HG03025 (cell line): ENCODE measurements at regions not wholly inside any gene's neighbourhood (a gene's known extent, or its start where the extent isn't known, plus 50 kb on each side); places are given as distances from the start of the nearest gene placed in this dataset.
A peak's percentile ranks its signal among the peaks of the same experiment; 100 is the strongest.

Experiments
- ATAC-seq: cut with Tn5 transposase; IDR thresholded peaks from one replicate; pipeline ENCODE4 v1.9.1; 2021; ENCODE audit warnings: mild to moderate bottlenecking, moderate library complexity; ENCODE audit not compliant: unreplicated experiment, low FRiP score

DNA sequence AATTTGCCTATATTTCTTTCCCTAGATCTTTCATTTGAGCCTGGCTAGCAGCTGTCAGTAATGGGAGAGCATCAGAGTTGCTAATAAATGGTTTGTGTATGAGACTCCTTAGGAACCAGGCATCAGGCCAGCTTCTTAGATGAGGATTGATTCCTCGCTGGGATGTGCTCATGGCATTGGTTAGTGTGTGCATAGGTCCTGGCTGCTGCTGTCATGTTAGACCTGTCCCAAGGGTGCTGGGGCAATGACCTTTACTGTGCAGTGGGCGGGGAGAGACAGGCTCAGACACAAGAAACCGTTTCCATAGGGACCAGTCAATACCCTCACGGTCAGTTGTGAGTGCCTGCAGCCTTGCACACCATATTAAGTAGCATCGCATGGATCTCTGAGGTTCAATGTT lies 112.3 kb upstream of the NR3C1 start:
- no peak for ATAC-seq

DNA sequence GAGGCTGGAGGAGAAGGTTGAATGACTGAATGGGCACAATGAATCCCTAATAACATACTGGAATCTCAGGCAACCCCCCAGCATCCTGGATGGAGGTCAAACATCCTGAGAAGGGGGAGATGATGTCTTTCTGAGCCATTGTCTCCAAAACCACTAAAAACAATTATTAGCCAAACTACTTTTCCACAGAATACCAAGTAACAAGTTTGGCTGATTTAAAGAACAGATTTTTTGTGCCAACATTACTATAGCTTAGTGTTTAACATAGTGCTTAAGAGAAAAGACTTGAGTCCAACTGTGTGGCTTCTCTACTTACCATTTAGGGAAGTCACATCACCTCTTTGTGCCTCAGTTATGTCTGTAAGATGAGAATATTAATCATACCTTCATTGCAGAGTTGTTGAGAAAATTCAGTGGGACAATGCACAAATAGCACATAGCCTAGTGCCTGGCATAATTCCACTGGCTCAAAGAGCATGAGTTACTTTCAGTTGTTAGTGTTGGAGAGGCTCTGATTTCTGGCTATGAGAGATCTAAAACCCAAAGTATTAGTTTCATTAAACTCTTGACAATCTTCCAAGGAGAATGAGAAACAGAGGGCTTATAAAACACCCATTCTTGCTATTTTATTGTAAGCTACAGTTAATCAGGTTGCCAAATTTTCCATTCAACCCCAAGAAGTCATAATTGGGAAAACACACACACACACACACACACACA lies 111.3 kb upstream of the NR3C1 start:
- no peak for ATAC-seq

- ATAC-seq, result no peak
Observed at GRCh38 chr5:143513720-143514119, 110.2 kb upstream of the NR3C1 start.

GRCh38 chr5:143511736-143512135 lies 108.2 kb upstream of the NR3C1 start:
- no peak for ATAC-seq

GRCh38 chr5:143509758-143510221 lies 106.3 kb upstream of the NR3C1 start:
- ATAC-seq, result peak; percentile 95

DNA sequence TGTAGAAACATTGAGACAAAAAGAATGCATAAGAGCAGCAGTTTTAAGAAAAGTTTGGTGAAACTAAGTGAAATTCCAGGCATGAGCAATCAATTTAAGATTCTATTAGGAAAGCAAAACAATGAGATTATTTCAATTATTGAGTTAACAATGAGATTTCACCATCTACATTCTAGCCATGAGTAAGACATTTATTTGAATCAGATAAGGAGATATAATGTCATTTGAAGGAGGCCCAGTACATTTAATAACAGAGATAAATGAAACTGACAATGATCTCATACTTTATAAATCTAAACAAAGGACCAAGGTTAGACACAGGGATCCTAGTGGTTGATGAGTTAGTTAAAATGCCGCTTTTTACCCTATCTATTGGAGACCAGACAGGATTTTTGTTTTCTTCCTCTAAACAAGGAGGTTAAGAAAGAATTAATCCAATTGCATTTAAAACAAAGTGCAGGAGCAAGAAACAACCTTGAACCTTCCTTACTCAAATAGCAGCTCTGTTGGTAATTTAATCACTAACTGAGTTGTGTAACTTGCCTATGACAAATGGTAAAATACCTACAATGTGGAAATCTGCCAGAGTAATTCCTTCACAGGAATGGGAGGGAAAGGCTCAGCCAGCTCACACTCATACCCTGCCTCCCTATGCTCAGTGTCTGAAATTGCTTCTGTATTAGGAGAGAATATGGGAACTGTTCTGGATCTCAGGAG lies 103.5 kb upstream of the NR3C1 start:
- no peak for ATAC-seq

DNA sequence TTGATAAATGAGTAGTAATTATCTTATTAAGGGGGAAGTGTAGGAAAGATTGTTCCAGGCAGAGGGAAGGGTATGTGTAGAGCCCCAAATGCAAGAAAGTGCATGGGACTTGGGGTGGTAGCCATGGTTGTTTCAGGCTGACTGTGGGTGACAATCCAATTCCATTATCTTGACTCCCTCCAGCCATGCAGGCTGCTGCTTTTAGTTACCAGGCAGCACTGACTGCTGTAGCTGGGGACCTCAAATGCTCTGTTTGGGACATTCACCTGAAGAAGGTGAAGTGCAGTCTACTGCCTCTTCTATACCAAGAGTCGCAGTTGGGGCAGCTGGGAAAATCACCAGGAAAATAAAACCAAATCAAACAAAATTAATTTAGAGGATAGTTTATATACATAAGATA lies 102.4 kb upstream of the NR3C1 start:
- no peak for ATAC-seq

DNA sequence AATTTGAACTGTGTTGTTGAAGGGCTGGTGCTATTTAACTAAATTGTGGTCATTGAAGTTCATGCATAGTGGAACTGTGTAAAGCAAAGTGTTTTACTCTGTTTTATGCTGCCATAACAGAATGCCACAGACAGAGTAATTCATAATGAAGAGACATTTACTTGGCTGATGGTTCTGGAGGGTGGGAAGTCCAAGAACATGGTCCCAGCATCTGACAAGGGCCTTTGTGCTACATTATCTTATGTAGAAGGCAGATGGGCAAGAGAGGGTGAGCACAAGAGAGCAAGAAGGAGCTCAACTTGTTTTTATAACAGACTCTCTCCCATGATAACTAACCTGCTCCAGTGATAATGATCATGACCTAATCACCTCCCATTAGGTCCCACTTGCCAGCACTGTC lies 101.9 kb upstream of the NR3C1 start:
- no peak for ATAC-seq

- ATAC-seq, result no peak
Observed at GRCh38 chr5:143501310-143502044, 98.0 kb upstream of the NR3C1 start.

GRCh38 chr5:143499480-143500114 lies 96.1 kb upstream of the NR3C1 start:
- no peak for ATAC-seq

DNA sequence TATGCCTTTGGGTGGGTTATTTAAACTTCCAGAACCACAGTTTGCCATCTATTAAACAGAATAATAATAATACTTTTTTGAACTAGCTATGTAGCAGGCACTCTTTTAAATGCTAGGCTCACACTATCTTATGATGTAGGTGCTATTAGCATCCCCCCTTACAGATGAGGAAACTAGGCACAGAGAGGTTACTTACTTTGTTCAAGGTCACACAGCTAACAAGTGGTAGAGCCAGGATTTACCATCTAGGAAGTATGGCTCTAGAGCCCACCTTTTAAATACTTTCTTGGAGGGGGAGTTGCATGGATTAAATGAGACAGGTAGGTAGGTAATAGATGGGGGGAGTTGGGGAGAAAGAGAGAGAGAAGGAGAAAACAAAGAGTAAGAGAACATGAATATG lies 95.3 kb upstream of the NR3C1 start:
- no peak for ATAC-seq

DNA sequence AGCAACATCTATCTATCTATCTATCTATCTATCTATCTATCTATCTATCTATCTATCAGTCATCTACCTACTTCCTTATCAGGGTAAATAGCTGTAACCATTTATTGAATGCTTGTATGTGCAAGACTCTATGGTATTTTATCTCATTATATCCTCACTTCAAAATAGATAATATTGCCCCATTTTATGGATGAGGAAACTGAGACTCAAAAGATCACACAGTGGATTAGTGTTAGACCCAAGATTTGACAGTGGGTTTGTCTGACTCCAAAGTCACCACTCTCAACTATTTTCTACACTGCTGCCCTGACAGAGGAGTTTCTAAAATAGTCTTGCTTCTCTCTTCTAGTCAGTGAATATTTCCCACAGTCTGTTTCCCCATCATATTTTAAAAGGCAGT lies 94.3 kb upstream of the NR3C1 start:
- no peak for ATAC-seq

- no peak for ATAC-seq
Observed at GRCh38 chr5:143496943-143497342, 93.5 kb upstream of the NR3C1 start.

- ATAC-seq, result no peak
Observed at GRCh38 chr5:143495821-143496275, 92.4 kb upstream of the NR3C1 start.

DNA sequence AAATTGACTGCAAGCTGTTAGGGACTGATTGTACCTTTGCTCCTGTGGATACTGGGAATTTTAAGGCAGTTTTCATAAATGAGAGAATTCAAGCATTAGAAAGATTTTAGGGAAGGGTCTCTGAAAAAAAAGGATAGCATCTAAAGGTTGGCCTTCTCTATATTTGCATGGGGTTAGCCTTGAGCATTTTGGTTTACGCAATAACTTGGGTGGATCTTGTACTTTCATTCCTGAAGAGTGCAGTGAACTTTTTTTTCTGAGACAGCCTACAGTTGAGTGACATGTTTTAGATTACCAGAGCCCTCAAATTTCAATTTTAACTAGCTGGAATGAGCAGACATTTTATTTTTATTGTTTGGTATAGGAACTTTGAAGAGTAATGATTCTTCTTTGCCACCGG lies 91.6 kb upstream of the NR3C1 start:
- no peak for ATAC-seq

GRCh38 chr5:143494595-143494994 lies 91.1 kb upstream of the NR3C1 start:
- ATAC-seq, result no peak

- no peak for ATAC-seq
Observed at GRCh38 chr5:143494162-143494561, 90.7 kb upstream of the NR3C1 start.

DNA sequence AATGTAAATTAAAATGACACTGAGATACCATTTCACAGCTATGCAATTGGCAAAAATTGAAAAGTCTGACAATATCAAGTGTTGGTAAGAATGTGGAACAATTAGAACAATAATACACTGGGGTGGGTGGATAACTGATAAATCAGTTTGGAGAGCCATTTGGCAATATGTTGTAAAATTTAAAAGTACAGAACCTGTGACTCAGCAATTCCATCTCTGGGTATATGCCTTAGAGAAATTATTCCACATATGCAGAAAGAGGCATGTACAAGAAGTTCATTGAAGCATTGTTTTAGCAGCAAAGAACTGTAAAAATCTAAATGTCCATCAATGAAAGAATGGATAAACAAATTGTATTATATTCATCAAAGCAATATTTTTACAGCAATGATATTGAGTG lies 89.3 kb upstream of the NR3C1 start:
- no peak for ATAC-seq

DNA sequence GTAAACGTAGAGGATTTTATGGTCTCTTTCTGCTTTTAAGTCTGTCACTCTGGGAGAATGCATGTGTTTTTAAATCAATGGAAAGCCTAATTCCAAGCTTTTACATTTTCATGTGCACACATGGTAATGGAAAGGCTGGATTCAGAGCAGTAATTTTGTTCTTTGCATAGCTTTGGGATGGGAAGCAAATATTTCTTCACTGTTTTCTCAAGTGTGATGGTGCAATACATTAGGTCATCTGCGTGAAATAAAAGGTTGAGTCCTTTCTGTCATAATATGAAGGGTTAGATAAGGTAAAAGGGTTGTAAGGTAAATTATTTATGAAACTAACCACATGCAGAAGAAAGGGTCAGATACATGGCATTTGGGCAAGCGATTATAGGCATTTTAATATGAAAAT lies 88.2 kb upstream of the NR3C1 start:
- no peak for ATAC-seq

GRCh38 chr5:143488381-143488780 lies 84.9 kb upstream of the NR3C1 start:
- ATAC-seq, result no peak

GRCh38 chr5:143484601-143485000 lies 81.1 kb upstream of the NR3C1 start:
- no peak for ATAC-seq
